ENCODE measurements at regions not wholly inside any gene's neighbourhood (a gene's known extent, or its start where the extent isn't known, plus 50 kb on each side); places are given as distances from the start of the nearest gene placed in this dataset.
"Not testable (repeated sequence)": the region's sequence is repeated elsewhere in the genome, so short reads cannot be mapped to it uniquely, and the experiment has no call there.

DNA sequence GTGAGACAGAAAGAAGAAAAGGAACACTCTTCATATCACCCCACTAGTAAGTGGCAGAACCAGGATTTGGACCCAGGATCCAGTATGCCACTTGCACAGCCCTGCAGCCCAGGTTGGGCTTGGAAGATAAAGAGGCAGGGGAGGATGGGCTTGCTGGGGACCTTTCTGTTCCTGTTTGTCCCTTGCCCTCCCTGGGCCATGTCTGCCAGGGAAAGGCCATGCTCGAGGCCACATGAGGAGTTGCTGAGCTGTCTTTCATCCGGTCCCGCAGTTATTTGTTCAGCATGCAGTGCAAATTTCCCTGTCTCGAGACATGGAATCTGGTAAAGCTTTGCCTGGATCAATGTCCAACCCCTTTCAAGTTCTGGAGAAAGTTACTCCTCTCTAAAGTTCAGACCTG is 116.0 kb upstream of the MRPS22 start:
- H3K27me3 ChIP-seq (ENCODE audit: control insufficient read depth, insufficient read depth, low read length) = peaks cover 3% of the 10 kb centered on the region
- TF ChIP-seq EZH2 (IDR thresholded peaks at IDR 0.05; ENCODE audit: low read length, missing control alignments) = no peak
- TF ChIP-seq, protein P1, sequence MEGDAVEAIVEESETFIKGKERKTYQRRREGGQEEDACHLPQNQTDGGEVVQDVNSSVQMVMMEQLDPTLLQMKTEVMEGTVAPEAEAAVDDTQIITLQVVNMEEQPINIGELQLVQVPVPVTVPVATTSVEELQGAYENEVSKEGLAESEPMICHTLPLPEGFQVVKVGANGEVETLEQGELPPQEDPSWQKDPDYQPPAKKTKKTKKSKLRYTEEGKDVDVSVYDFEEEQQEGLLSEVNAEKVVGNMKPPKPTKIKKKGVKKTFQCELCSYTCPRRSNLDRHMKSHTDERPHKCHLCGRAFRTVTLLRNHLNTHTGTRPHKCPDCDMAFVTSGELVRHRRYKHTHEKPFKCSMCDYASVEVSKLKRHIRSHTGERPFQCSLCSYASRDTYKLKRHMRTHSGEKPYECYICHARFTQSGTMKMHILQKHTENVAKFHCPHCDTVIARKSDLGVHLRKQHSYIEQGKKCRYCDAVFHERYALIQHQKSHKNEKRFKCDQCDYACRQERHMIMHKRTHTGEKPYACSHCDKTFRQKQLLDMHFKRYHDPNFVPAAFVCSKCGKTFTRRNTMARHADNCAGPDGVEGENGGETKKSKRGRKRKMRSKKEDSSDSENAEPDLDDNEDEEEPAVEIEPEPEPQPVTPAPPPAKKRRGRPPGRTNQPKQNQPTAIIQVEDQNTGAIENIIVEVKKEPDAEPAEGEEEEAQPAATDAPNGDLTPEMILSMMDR (conservative IDR thresholded peaks at IDR 0.05 in 1 of 2, IDR thresholded peaks at IDR 0.05 in 1 of 2; ENCODE audit: low read depth in 1 of 2, low read length in 2 of 2) = no peak
- no peaks in the 10 kb centered on the region for H3K79me2 ChIP-seq (ENCODE audit: control insufficient read depth, insufficient read depth, low read length)
- no peak for DNase-seq (ENCODE audit: low read depth in 2 of 2)
- no peaks in the 10 kb centered on the region for H3K4me1 ChIP-seq (ENCODE audit: control insufficient read depth, extremely low read depth, insufficient read depth, low read length)
- no peak overlapping the region for H2AFZ ChIP-seq (ENCODE audit: low read length)
- H3K9ac ChIP-seq (ENCODE audit: insufficient read depth, low read length) = no peak overlapping the region
- no peaks in the 10 kb centered on the region for H3K36me3 ChIP-seq (ENCODE audit: control insufficient read depth, insufficient read depth, low read length)
- H3K4me3 ChIP-seq (replicated peaks in 1 of 4; ENCODE audit: control extremely low read depth in 1 of 4, insufficient read depth in 1 of 4, low read depth in 3 of 4, low read length in 4 of 4) = no peak overlapping the region
- H3K4me2 ChIP-seq (ENCODE audit: extremely low read depth, insufficient read depth, low read length) = no peak overlapping the region
- no peak overlapping the region for H3K27ac ChIP-seq (ENCODE audit: insufficient read depth, low read length)
- no peaks in the 10 kb centered on the region for H3K9me3 ChIP-seq (ENCODE audit: control insufficient read depth, insufficient read depth, low read depth, low read length)
- H4K20me1 ChIP-seq (ENCODE audit: control insufficient read depth, extremely low read depth, insufficient read depth, low read length) = no peaks in the 10 kb centered on the region

DNA sequence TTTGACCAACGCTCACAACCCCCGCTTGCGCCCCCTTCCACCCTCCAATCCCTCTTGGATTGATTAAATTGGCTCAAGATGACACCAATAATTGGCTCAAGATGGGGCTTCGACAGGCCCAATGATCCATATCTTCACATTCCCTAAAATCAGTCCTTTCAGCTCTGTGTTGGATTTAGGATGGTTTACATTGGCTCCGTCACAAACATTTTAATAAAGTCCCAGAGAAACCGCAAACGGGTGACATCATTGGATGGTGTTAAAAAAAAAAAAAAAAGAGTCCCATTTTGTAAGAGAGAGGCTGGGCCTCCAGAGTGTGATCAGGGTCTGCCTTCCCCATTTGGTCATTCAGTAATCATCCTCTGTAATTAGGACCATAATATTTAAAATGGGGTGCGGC is 113.4 kb upstream of the MRPS22 start:
- Histone ChIP-seq H3K4me1 (ENCODE audit: control insufficient read depth, extremely low read depth, insufficient read depth, low read length) (no peaks in the 10 kb centered on the region), H3K9ac (ENCODE audit: insufficient read depth, low read length) (no peak overlapping the region), H4K20me1 (ENCODE audit: control insufficient read depth, extremely low read depth, insufficient read depth, low read length) (no peaks in the 10 kb centered on the region), H3K36me3 (ENCODE audit: control insufficient read depth, insufficient read depth, low read length) (no peaks in the 10 kb centered on the region), H3K27ac (ENCODE audit: insufficient read depth, low read length) (no peak overlapping the region), H3K9me3 (ENCODE audit: control insufficient read depth, insufficient read depth, low read depth, low read length) (no peaks in the 10 kb centered on the region), H3K79me2 (ENCODE audit: control insufficient read depth, insufficient read depth, low read length) (no peaks in the 10 kb centered on the region), H3K4me2 (ENCODE audit: extremely low read depth, insufficient read depth, low read length) (no peak overlapping the region), H3K27me3 (ENCODE audit: control insufficient read depth, insufficient read depth, low read length) (peaks cover 3% of the 10 kb centered on the region), H2AFZ (ENCODE audit: low read length) (no peak overlapping the region), H3K4me3 (replicated peaks in 1 of 4; ENCODE audit: control extremely low read depth in 1 of 4, insufficient read depth in 1 of 4, low read depth in 3 of 4, low read length in 4 of 4) (no peak overlapping the region)
- peak in 1 of 2 donors; percentile 18 for DNase-seq (ENCODE audit: low read depth in 2 of 2)
- no peak for TF ChIP-seq EZH2 (IDR thresholded peaks at IDR 0.05; ENCODE audit: low read length, missing control alignments)
- TF ChIP-seq, protein P1 (conservative IDR thresholded peaks at IDR 0.05 in 1 of 2, IDR thresholded peaks at IDR 0.05 in 1 of 2; ENCODE audit: low read depth in 1 of 2, low read length in 2 of 2) = no peak

- no peak overlapping the region for H3K4me2 ChIP-seq (ENCODE audit: extremely low read depth, insufficient read depth, low read length)
- H3K9ac ChIP-seq (ENCODE audit: insufficient read depth, low read length) = no peak overlapping the region
- H3K27ac ChIP-seq (ENCODE audit: insufficient read depth, low read length) = no peak overlapping the region
- no peak overlapping the region for H3K4me3 ChIP-seq (replicated peaks in 1 of 4; ENCODE audit: control extremely low read depth in 1 of 4, insufficient read depth in 1 of 4, low read depth in 3 of 4, low read length in 4 of 4)
- peaks cover 3% of the 10 kb centered on the region for H3K27me3 ChIP-seq (ENCODE audit: control insufficient read depth, insufficient read depth, low read length)
- no peaks in the 10 kb centered on the region for H4K20me1 ChIP-seq (ENCODE audit: control insufficient read depth, extremely low read depth, insufficient read depth, low read length)
- H2AFZ ChIP-seq (ENCODE audit: low read length) = no peak overlapping the region
- no peaks in the 10 kb centered on the region for H3K79me2 ChIP-seq (ENCODE audit: control insufficient read depth, insufficient read depth, low read length)
- no peak for DNase-seq (ENCODE audit: low read depth in 2 of 2)
- no peaks in the 10 kb centered on the region for H3K4me1 ChIP-seq (ENCODE audit: control insufficient read depth, extremely low read depth, insufficient read depth, low read length)
- H3K9me3 ChIP-seq (ENCODE audit: control insufficient read depth, insufficient read depth, low read depth, low read length) = no peaks in the 10 kb centered on the region
- no peaks in the 10 kb centered on the region for H3K36me3 ChIP-seq (ENCODE audit: control insufficient read depth, insufficient read depth, low read length)
- TF ChIP-seq, protein P1 (conservative IDR thresholded peaks at IDR 0.05 in 1 of 2, IDR thresholded peaks at IDR 0.05 in 1 of 2; ENCODE audit: low read depth in 1 of 2, low read length in 2 of 2) = no peak
- TF ChIP-seq EZH2 (IDR thresholded peaks at IDR 0.05; ENCODE audit: low read length, missing control alignments) = no peak
These were observed 112.1 kb upstream of the MRPS22 start for GRCh38 chr3:139231555-139232281.

DNA sequence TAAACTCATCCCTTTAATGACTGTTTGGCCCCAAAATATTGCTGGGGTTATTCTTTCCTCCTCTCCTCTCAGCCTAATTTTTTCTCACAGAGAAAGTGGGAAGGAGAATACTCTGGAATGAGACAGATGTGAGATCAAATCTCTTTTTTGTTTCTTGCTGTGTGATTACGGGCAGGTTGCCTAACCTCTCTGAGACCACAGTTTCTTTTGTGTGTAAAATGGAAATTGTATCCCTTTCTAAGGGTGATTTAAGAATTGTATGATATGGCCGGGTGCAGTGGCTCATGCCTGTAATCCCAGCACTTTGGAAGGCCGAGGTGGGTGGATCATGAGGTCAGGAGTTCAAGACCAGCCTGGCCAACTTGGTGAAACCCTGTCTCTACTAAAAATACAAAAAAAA is 111.5 kb upstream of the MRPS22 start:
- H3K4me1 ChIP-seq (ENCODE audit: control insufficient read depth, extremely low read depth, insufficient read depth, low read length); H3K36me3 ChIP-seq (ENCODE audit: control insufficient read depth, insufficient read depth, low read length); H3K9me3 ChIP-seq (ENCODE audit: control insufficient read depth, insufficient read depth, low read depth, low read length); H3K79me2 ChIP-seq (ENCODE audit: control insufficient read depth, insufficient read depth, low read length); H3K27me3 ChIP-seq (ENCODE audit: control insufficient read depth, insufficient read depth, low read length); H3K9ac ChIP-seq (ENCODE audit: insufficient read depth, low read length); H3K4me2 ChIP-seq (ENCODE audit: extremely low read depth, insufficient read depth, low read length); H2AFZ ChIP-seq (ENCODE audit: low read length); H4K20me1 ChIP-seq (ENCODE audit: control insufficient read depth, extremely low read depth, insufficient read depth, low read length); H3K4me3 ChIP-seq (replicated peaks in 1 of 4; ENCODE audit: control extremely low read depth in 1 of 4, insufficient read depth in 1 of 4, low read depth in 3 of 4, low read length in 4 of 4); H3K27ac ChIP-seq (ENCODE audit: insufficient read depth, low read length); DNase-seq (ENCODE audit: low read depth in 2 of 2): not testable (repeated sequence)

All from fibroblast of lung (primary cell).